ENCODE measurements at regions not wholly inside any gene's neighbourhood (a gene's known extent, or its start where the extent isn't known, plus 50 kb on each side); places are given as distances from the start of the nearest gene placed in this dataset.

DNA sequence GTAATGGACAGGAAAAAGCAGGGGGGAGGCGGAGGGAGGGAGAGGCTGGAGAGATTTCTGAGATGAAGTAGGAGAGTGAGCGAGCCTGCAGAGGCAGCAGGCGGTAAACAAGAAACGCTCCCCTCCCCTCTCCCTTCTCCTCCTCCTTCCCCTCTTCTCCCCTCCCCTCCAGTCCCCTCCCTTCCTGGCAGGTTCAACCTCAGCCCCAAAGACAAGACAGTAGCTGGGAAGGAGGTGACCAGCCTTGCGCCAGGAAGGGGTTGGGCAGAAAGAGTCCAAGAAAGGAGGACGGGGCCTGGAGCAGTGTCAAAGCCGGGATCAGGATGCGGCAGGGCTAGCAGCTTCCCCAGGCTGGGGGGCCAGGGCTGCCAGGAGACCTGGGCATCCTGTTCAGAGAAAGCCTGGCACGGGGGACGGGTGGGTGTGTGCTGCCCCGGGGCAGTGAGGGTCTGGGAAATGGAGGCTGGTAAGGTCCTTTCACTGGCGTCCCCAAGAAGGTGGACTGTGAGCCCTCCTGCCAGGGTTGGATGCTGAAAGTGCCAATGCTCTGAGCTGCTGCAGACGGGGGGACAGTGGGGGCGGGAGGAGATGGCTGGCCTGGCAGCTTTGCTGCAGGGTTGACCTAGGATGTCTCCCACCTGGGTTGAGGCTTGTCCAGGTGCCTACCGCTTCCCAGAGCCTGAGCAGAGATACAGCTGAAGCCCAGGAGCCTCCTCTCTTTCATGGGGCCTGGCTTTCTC is 261.6 kb upstream of the TNRC6C start:
- Histone ChIP-seq H3K9me3 (peaks cover 0 to 4% (median 0%) of the 10 kb centered on the region in 12 donors), H3K4me3 (peak overlapping the region in 1 of 12 donors; percentile 33), H3K27ac (no peak overlapping the region), H3K36me3 (no peaks in the 10 kb centered on the region), H3K27me3 (peaks cover 0 to 11% (median 0%) of the 10 kb centered on the region in 9 donors), H3K4me1 (peaks cover 0 to 11% (median 0%) of the 10 kb centered on the region in 12 donors)
- intact Hi-C loops (cut with DNase I): no loop called here
- ATAC-seq (peak in 1 of 4 donors; percentile 22), DNase-seq (peak in 1 of 5 donors; percentile 32)
- 53 to 69% (median 64%) methylated on average over 13 to 15 of the region's 15 CpGs for WGBS, 4 donors
- TF ChIP-seq CTCF (IDR thresholded peaks at IDR 0.05) (no peak), POLR2A (IDR thresholded peaks at IDR 0.05) (no peak)

GRCh38 chr17:77697480-77698400 is 260.8 kb upstream of the TNRC6C start:
- DNase-seq (no peak), ATAC-seq (no peak)
- Histone ChIP-seq H3K4me3 (no peak overlapping the region), H3K9me3 (peaks cover 0 to 9% (median 0%) of the 10 kb centered on the region in 12 donors), H3K27me3 (peaks cover 0 to 11% (median 0%) of the 10 kb centered on the region in 9 donors), H3K4me1 (peaks cover 0 to 11% (median 0%) of the 10 kb centered on the region in 12 donors), H3K36me3 (no peaks in the 10 kb centered on the region), H3K27ac (no peak overlapping the region)
- intact Hi-C loops (cut with DNase I): no loop called here
- TF ChIP-seq POLR2A (IDR thresholded peaks at IDR 0.05) (no peak), CTCF (IDR thresholded peaks at IDR 0.05) (no peak)
- WGBS, 4 donors: 81 to 86% (median 83%) methylated on average over 16 of the region's 16 CpGs

- H3K27ac ChIP-seq: no peak overlapping the region
- ATAC-seq (no peak), DNase-seq (no peak)
- H3K27me3 ChIP-seq: peaks cover 0 to 11% (median 0%) of the 10 kb centered on the region in 9 donors
- H3K9me3 ChIP-seq: peaks cover 0 to 21% (median 7%) of the 10 kb centered on the region in 12 donors
- H3K36me3 ChIP-seq: no peaks in the 10 kb centered on the region
- peaks cover 0 to 11% (median 0%) of the 10 kb centered on the region in 12 donors for H3K4me1 ChIP-seq
- WGBS, 4 donors: 88 to 91% (median 89%) methylated on average over 20 to 21 of the region's 21 CpGs
- H3K4me3 ChIP-seq: no peak overlapping the region
- no peak for TF ChIP-seq POLR2A (IDR thresholded peaks at IDR 0.05)
- no peak for TF ChIP-seq CTCF (IDR thresholded peaks at IDR 0.05)
- intact Hi-C loops (cut with DNase I): no loop called here
Observed at GRCh38 chr17:77698903-77699623, 259.4 kb upstream of the TNRC6C start.
